ENCODE measurements at regions not wholly inside any gene's neighbourhood (a gene's known extent, or its start where the extent isn't known, plus 50 kb on each side); places are given as distances from the start of the nearest gene placed in this dataset.
"Not testable (repeated sequence)": the region's sequence is repeated elsewhere in the genome, so short reads cannot be mapped to it uniquely, and the experiment has no call there.

- intact Hi-C loops (cut with micrococcal nuclease); H2AFZ ChIP-seq (ENCODE audit: low read depth, low read length, poor library complexity, severe bottlenecking); H4K20me1 ChIP-seq (ENCODE audit: insufficient read depth); H3K9me2 ChIP-seq (ENCODE audit: insufficient read depth); H3K4me1 ChIP-seq (ENCODE audit: control insufficient read depth in 1 of 2, insufficient read depth in 2 of 2, low read length in 2 of 2); H3K9me3 ChIP-seq (ENCODE audit: control insufficient read depth in 1 of 2, insufficient read depth in 1 of 2, low read depth in 1 of 2, low read length in 2 of 2); RAD21 ChIA-PET (ENCODE audit: low non-redundant PET in 1 of 2, low total read pairs in 2 of 2, uncharacterized antibody in 2 of 2, unreplicated experiment in 2 of 2); H3K27ac ChIP-seq (ENCODE audit: low read depth, low read length); H3K27me3 ChIP-seq (ENCODE audit: insufficient read depth, low read length); ATAC-seq; POLR2A ChIA-PET; BruUV-seq (replicated peaks); H3K9ac ChIP-seq (ENCODE audit: low read length); H3K4me2 ChIP-seq (ENCODE audit: low read length); DNase-seq (ENCODE audit: low read depth, low spot score); H3K36me3 ChIP-seq (ENCODE audit: control insufficient read depth in 1 of 2, insufficient read depth in 2 of 2, low read length in 2 of 2); H3K79me2 ChIP-seq (ENCODE audit: insufficient read depth, low read length); CTCF ChIA-PET; H3K4me3 ChIP-seq (replicated peaks in 1 of 2; ENCODE audit: low read depth in 1 of 2, low read length in 2 of 2): not testable (repeated sequence)
Observed at GRCh38 chr3:125836011-125836551, 132.9 kb upstream of the ROPN1B start.

DNA sequence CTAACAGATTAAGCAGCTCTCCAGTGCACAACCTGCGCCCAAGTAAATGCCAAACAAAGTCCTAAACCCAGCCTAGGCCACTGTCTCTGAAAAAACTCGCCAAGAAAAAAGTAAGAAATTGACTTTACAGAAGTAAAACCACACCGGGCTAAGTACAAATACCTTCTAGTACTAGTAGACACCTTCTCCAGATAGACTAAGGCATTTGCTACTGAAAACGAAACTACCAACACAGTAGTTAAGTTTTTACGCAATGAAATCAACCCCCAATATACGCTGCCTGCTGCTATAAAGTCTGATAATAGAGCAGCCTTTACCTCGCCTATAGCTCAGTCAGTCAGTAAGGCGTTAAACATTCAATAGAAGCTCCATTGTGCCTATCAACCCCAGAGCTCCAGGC lies 132.2 kb upstream of the ROPN1B start:
- ATAC-seq; H3K4me1 ChIP-seq (ENCODE audit: control insufficient read depth in 1 of 2, insufficient read depth in 2 of 2, low read length in 2 of 2); H3K79me2 ChIP-seq (ENCODE audit: insufficient read depth, low read length); H3K9ac ChIP-seq (ENCODE audit: low read length); CTCF ChIA-PET; H3K36me3 ChIP-seq (ENCODE audit: control insufficient read depth in 1 of 2, insufficient read depth in 2 of 2, low read length in 2 of 2); H3K9me2 ChIP-seq (ENCODE audit: insufficient read depth); H3K27me3 ChIP-seq (ENCODE audit: insufficient read depth, low read length); RAD21 ChIA-PET (ENCODE audit: low non-redundant PET in 1 of 2, low total read pairs in 2 of 2, uncharacterized antibody in 2 of 2, unreplicated experiment in 2 of 2); H4K20me1 ChIP-seq (ENCODE audit: insufficient read depth); DNase-seq (ENCODE audit: low read depth, low spot score); H3K4me3 ChIP-seq (replicated peaks in 1 of 2; ENCODE audit: low read depth in 1 of 2, low read length in 2 of 2); H3K9me3 ChIP-seq (ENCODE audit: control insufficient read depth in 1 of 2, insufficient read depth in 1 of 2, low read depth in 1 of 2, low read length in 2 of 2); POLR2A ChIA-PET; intact Hi-C loops (cut with micrococcal nuclease); BruUV-seq (replicated peaks); H2AFZ ChIP-seq (ENCODE audit: low read depth, low read length, poor library complexity, severe bottlenecking); H3K27ac ChIP-seq (ENCODE audit: low read depth, low read length); H3K4me2 ChIP-seq (ENCODE audit: low read length): not testable (repeated sequence)

- H3K9me2 ChIP-seq (ENCODE audit: insufficient read depth); RAD21 ChIA-PET (ENCODE audit: low non-redundant PET in 1 of 2, low total read pairs in 2 of 2, uncharacterized antibody in 2 of 2, unreplicated experiment in 2 of 2); DNase-seq (ENCODE audit: low read depth, low spot score); H4K20me1 ChIP-seq (ENCODE audit: insufficient read depth); H3K9me3 ChIP-seq (ENCODE audit: control insufficient read depth in 1 of 2, insufficient read depth in 1 of 2, low read depth in 1 of 2, low read length in 2 of 2); H3K9ac ChIP-seq (ENCODE audit: low read length); H3K27me3 ChIP-seq (ENCODE audit: insufficient read depth, low read length); intact Hi-C loops (cut with micrococcal nuclease); BruUV-seq (replicated peaks); POLR2A ChIA-PET; H3K27ac ChIP-seq (ENCODE audit: low read depth, low read length); H3K36me3 ChIP-seq (ENCODE audit: control insufficient read depth in 1 of 2, insufficient read depth in 2 of 2, low read length in 2 of 2); H3K4me1 ChIP-seq (ENCODE audit: control insufficient read depth in 1 of 2, insufficient read depth in 2 of 2, low read length in 2 of 2); CTCF ChIA-PET; H3K4me2 ChIP-seq (ENCODE audit: low read length); ATAC-seq; H3K4me3 ChIP-seq (replicated peaks in 1 of 2; ENCODE audit: low read depth in 1 of 2, low read length in 2 of 2); H2AFZ ChIP-seq (ENCODE audit: low read depth, low read length, poor library complexity, severe bottlenecking); H3K79me2 ChIP-seq (ENCODE audit: insufficient read depth, low read length): not testable (repeated sequence)
Observed at GRCh38 chr3:125838857-125839256, 130.1 kb upstream of the ROPN1B start.

DNA sequence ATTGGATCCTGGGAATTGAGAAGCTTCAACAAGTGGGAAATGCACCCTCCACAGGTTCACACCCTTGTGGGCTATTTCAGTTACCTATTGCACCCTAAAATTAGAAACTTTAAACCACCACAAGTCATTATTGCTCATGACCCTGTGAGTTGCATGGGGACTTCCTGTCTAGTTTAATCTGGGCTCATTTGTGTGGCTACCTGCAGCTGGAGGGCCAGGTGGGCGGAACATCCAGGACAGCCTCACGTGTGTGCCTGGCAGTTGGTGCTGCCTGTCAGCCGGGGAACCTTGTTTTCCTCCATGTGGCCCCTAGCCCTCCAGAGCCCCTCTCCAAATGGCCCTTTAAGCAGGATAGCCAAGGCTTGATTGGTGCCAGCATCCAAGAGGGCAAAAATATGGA lies 128.5 kb upstream of the ROPN1B start:
- H3K9me2 ChIP-seq (ENCODE audit: insufficient read depth); H3K4me1 ChIP-seq (ENCODE audit: control insufficient read depth in 1 of 2, insufficient read depth in 2 of 2, low read length in 2 of 2); intact Hi-C loops (cut with micrococcal nuclease); H3K27ac ChIP-seq (ENCODE audit: low read depth, low read length); H3K9ac ChIP-seq (ENCODE audit: low read length); CTCF ChIA-PET; BruUV-seq (replicated peaks); H3K36me3 ChIP-seq (ENCODE audit: control insufficient read depth in 1 of 2, insufficient read depth in 2 of 2, low read length in 2 of 2); H2AFZ ChIP-seq (ENCODE audit: low read depth, low read length, poor library complexity, severe bottlenecking); ATAC-seq; DNase-seq (ENCODE audit: low read depth, low spot score); H4K20me1 ChIP-seq (ENCODE audit: insufficient read depth); H3K4me2 ChIP-seq (ENCODE audit: low read length); POLR2A ChIA-PET; H3K27me3 ChIP-seq (ENCODE audit: insufficient read depth, low read length); H3K79me2 ChIP-seq (ENCODE audit: insufficient read depth, low read length); RAD21 ChIA-PET (ENCODE audit: low non-redundant PET in 1 of 2, low total read pairs in 2 of 2, uncharacterized antibody in 2 of 2, unreplicated experiment in 2 of 2); H3K9me3 ChIP-seq (ENCODE audit: control insufficient read depth in 1 of 2, insufficient read depth in 1 of 2, low read depth in 1 of 2, low read length in 2 of 2); H3K4me3 ChIP-seq (replicated peaks in 1 of 2; ENCODE audit: low read depth in 1 of 2, low read length in 2 of 2): not testable (repeated sequence)

- H2AFZ ChIP-seq (ENCODE audit: low read depth, low read length, poor library complexity, severe bottlenecking); POLR2A ChIA-PET; H4K20me1 ChIP-seq (ENCODE audit: insufficient read depth); H3K4me3 ChIP-seq (replicated peaks in 1 of 2; ENCODE audit: low read depth in 1 of 2, low read length in 2 of 2); H3K36me3 ChIP-seq (ENCODE audit: control insufficient read depth in 1 of 2, insufficient read depth in 2 of 2, low read length in 2 of 2); H3K27me3 ChIP-seq (ENCODE audit: insufficient read depth, low read length); H3K79me2 ChIP-seq (ENCODE audit: insufficient read depth, low read length); H3K27ac ChIP-seq (ENCODE audit: low read depth, low read length); DNase-seq (ENCODE audit: low read depth, low spot score); ATAC-seq; H3K9me2 ChIP-seq (ENCODE audit: insufficient read depth); BruUV-seq (replicated peaks); CTCF ChIA-PET; H3K9ac ChIP-seq (ENCODE audit: low read length); H3K4me2 ChIP-seq (ENCODE audit: low read length); H3K4me1 ChIP-seq (ENCODE audit: control insufficient read depth in 1 of 2, insufficient read depth in 2 of 2, low read length in 2 of 2); RAD21 ChIA-PET (ENCODE audit: low non-redundant PET in 1 of 2, low total read pairs in 2 of 2, uncharacterized antibody in 2 of 2, unreplicated experiment in 2 of 2); H3K9me3 ChIP-seq (ENCODE audit: control insufficient read depth in 1 of 2, insufficient read depth in 1 of 2, low read depth in 1 of 2, low read length in 2 of 2); intact Hi-C loops (cut with micrococcal nuclease): not testable (repeated sequence)
Observed at GRCh38 chr3:125847966-125848365, 121.0 kb upstream of the ROPN1B start.
